Astrocyte (in vitro differentiated cells and primary cell): ENCODE measurements at regions not wholly inside any gene's neighbourhood (a gene's known extent, or its start where the extent isn't known, plus 50 kb on each side); places are given as distances from the start of the nearest gene placed in this dataset.

ENCODE experiments used
- DNase-seq: peaks from one replicate; pipeline ENCODE4 v3.0.0-alpha.2; 2010; ENCODE audit warnings: low read depth
- FAIRE-seq: peaks from 2 replicates; lab custom pipeline; 2011; peaks lifted over from hg19 to GRCh38; lab: Jason Lieb, UNC
- H2AFZ ChIP-seq: 2 replicates; pipeline ENCODE4 v1.6.0; 2012; ENCODE audit warnings: low read depth, low read length, inconsistent platforms
- H3K27ac ChIP-seq: 2 replicates; pipeline ENCODE4 v1.5.1; 2011; ENCODE audit warnings: low read depth, low read length, inconsistent platforms
- H3K27me3 ChIP-seq: 2 replicates; pipeline ENCODE4 v1.6.0; 2011; ENCODE audit warnings: low read length, inconsistent platforms; ENCODE audit not compliant: insufficient read depth
- H3K36me3 ChIP-seq: 2 replicates; pipeline ENCODE4 v1.5.1; 2011; ENCODE audit warnings: low read length, inconsistent platforms; ENCODE audit not compliant: insufficient read depth
- H3K4me1 ChIP-seq: 2 replicates; pipeline ENCODE4 v1.5.1; 2011; ENCODE audit warnings: low read length, inconsistent platforms; ENCODE audit not compliant: insufficient read depth
- H3K4me2 ChIP-seq: 2 replicates; pipeline ENCODE4 v1.6.0; 2012; ENCODE audit warnings: low read length, inconsistent platforms
- H3K4me3 ChIP-seq: 2 replicates; pipeline ENCODE4 v1.5.1; 2011; ENCODE audit warnings: low read depth, mild to moderate bottlenecking, low read length, inconsistent platforms; ENCODE audit not compliant: insufficient read depth
- H3K79me2 ChIP-seq: 2 replicates; pipeline ENCODE4 v1.6.0; 2012; ENCODE audit warnings: mild to moderate bottlenecking, low read length, inconsistent platforms; ENCODE audit not compliant: insufficient read depth
- H3K9ac ChIP-seq: 2 replicates; pipeline ENCODE4 v1.6.0; 2012; ENCODE audit warnings: mild to moderate bottlenecking, low read length, inconsistent platforms
- H3K9me3 ChIP-seq: 2 replicates; pipeline ENCODE4 v1.5.1; 2012; ENCODE audit warnings: low read depth, mild to moderate bottlenecking, low read length, inconsistent platforms; ENCODE audit not compliant: insufficient read depth
- H4K20me1 ChIP-seq: 2 replicates; pipeline ENCODE4 v1.6.0; 2012; ENCODE audit warnings: low read length, inconsistent platforms; ENCODE audit not compliant: insufficient read depth
- H3K27ac Mint-ChIP-seq: one replicate; pipeline ENCODE4 v1.8.0; 2021; ENCODE audit warnings: mild to moderate bottlenecking, mixed read lengths; ENCODE audit not compliant: unreplicated experiment
- H3K27me3 Mint-ChIP-seq: one replicate; pipeline ENCODE4 v1.8.0; 2021; ENCODE audit warnings: low read depth, mixed read lengths; ENCODE audit not compliant: unreplicated experiment
- H3K36me3 Mint-ChIP-seq: one replicate; pipeline ENCODE4 v1.8.0; 2021; ENCODE audit warnings: low read depth, mixed read lengths; ENCODE audit not compliant: unreplicated experiment
- H3K4me1 Mint-ChIP-seq: one replicate; pipeline ENCODE4 v1.8.0; 2021; ENCODE audit warnings: low read depth, mixed read lengths; ENCODE audit not compliant: unreplicated experiment
- H3K4me3 Mint-ChIP-seq: one replicate; pipeline ENCODE4 v1.8.0; 2021; ENCODE audit warnings: mild to moderate bottlenecking, moderate library complexity, mixed read lengths; ENCODE audit not compliant: unreplicated experiment
- H3K9me3 Mint-ChIP-seq: one replicate; pipeline ENCODE4 v1.8.0; 2021; ENCODE audit warnings: mild to moderate bottlenecking, mixed read lengths; ENCODE audit not compliant: unreplicated experiment
- EZH2 ChIP-seq: IDR thresholded peaks from 2 replicates; pipeline ENCODE4 v1.6.1; 2012; ENCODE audit warnings: mild to moderate bottlenecking, low read length, inconsistent platforms; ENCODE audit not compliant: insufficient read depth
- TF ChIP-seq, protein P1 (sequence below): IDR thresholded peaks from 2 replicates; pipeline ENCODE4 v1.5.1; 2011; ENCODE audit warnings: low read depth, mild to moderate bottlenecking, inconsistent platforms, low read length, moderate library complexity; ENCODE audit not compliant: insufficient read depth

DNA sequence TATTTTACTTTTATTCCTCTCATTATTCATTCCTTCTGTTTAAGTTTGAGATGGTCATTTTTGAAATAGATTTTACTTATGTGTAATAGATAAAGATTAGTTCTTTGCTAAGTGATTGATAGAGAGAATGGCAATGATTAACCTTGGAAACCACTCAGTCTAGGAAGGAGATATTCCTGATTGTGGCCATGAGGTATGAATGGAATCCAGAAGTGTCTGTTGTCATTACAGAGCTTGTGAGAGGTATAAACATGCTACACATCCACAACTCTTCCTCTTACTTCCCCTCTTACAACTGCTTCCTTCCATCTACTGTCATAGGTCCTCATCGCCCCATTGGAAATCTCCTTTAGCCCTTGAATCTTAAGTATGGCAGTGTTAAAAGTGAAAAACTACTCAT, 988.8 kb upstream of the B3GALT2 start:
- FAIRE-seq (no peak), DNase-seq (no peak)
- H3K9me3 ChIP-seq, result no peaks in the 10 kb centered on the region
- Mint-ChIP-seq H3K9me3 (no peaks in the 10 kb centered on the region), H3K4me1 (peaks cover 16% of the 10 kb centered on the region), H3K36me3 (no peaks in the 10 kb centered on the region), H3K27me3 (no peaks in the 10 kb centered on the region), H3K27ac (peak overlapping the region; percentile 54), H3K4me3 (no peak overlapping the region)
- TF ChIP-seq EZH2, result no peak
- TF ChIP-seq, protein P1, sequence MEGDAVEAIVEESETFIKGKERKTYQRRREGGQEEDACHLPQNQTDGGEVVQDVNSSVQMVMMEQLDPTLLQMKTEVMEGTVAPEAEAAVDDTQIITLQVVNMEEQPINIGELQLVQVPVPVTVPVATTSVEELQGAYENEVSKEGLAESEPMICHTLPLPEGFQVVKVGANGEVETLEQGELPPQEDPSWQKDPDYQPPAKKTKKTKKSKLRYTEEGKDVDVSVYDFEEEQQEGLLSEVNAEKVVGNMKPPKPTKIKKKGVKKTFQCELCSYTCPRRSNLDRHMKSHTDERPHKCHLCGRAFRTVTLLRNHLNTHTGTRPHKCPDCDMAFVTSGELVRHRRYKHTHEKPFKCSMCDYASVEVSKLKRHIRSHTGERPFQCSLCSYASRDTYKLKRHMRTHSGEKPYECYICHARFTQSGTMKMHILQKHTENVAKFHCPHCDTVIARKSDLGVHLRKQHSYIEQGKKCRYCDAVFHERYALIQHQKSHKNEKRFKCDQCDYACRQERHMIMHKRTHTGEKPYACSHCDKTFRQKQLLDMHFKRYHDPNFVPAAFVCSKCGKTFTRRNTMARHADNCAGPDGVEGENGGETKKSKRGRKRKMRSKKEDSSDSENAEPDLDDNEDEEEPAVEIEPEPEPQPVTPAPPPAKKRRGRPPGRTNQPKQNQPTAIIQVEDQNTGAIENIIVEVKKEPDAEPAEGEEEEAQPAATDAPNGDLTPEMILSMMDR, result no peak
- no peak overlapping the region for H3K4me3 ChIP-seq
- H3K36me3 ChIP-seq, result no peaks in the 10 kb centered on the region
- H2AFZ ChIP-seq, result no peak overlapping the region
- H4K20me1 ChIP-seq, result no peaks in the 10 kb centered on the region
- H3K79me2 ChIP-seq, result no peaks in the 10 kb centered on the region
- no peak overlapping the region for H3K9ac ChIP-seq
- no peak overlapping the region for H3K4me2 ChIP-seq
- no peaks in the 10 kb centered on the region for H3K27me3 ChIP-seq
- H3K4me1 ChIP-seq, result no peaks in the 10 kb centered on the region
- no peak overlapping the region for H3K27ac ChIP-seq

DNA sequence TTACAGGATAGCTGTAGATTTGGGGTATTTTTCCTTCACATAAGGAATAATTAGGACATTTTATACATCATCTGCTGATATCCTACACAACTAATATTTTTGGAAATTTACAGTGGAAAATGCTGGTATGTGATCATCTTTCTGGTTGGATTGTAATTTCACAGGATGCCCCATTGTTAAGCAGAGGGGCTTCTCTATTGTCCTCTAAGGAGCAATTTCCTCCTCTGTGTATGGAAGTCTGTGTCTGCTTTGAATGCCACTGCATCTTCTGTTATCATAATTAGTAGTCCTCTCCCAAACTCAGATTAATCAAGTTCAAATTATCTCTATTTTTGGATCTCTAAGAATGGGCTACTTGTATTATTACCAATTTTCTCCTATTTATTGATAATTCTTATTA, 988.1 kb upstream of the B3GALT2 start:
- peak overlapping the region; percentile 76 for H3K27ac Mint-ChIP-seq
- Histone ChIP-seq H3K27me3 (no peaks in the 10 kb centered on the region), H3K27ac (no peak overlapping the region), H3K79me2 (no peaks in the 10 kb centered on the region), H3K9me3 (no peaks in the 10 kb centered on the region), H2AFZ (no peak overlapping the region), H3K9ac (no peak overlapping the region), H3K4me3 (no peak overlapping the region), H3K4me1 (no peaks in the 10 kb centered on the region), H3K4me2 (no peak overlapping the region), H3K36me3 (no peaks in the 10 kb centered on the region), H4K20me1 (no peaks in the 10 kb centered on the region)
- H3K9me3 Mint-ChIP-seq, result no peaks in the 10 kb centered on the region
- no peak for FAIRE-seq
- no peaks in the 10 kb centered on the region for H3K27me3 Mint-ChIP-seq
- DNase-seq, result no peak
- H3K36me3 Mint-ChIP-seq, result no peaks in the 10 kb centered on the region
- no peak overlapping the region for H3K4me3 Mint-ChIP-seq
- TF ChIP-seq, protein P1, result no peak
- no peak for TF ChIP-seq EZH2
- H3K4me1 Mint-ChIP-seq, result peaks cover 16% of the 10 kb centered on the region

DNA sequence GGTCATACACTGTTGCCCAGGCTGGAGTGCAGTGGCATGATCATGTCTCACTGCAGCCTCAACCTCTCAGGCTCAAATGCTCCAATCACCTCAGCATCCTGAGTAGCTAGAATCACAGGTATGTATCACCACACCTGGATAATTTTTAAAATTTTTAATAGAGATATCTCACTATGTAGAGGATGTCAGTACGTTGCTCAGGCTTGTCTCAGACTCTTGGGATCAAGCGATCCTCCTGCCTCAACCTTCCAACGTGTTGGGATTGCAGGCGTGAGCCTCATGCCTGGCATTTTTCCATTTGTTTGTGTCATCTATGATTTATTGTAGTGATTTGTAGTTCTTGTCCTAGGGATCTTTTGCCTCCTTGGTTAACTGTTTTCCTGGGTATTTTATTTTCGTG, 985.2 kb upstream of the B3GALT2 start:
- H3K4me1 Mint-ChIP-seq, result peaks cover 25% of the 10 kb centered on the region
- H3K9me3 Mint-ChIP-seq, result no peaks in the 10 kb centered on the region
- H3K36me3 Mint-ChIP-seq, result no peaks in the 10 kb centered on the region
- H3K79me2 ChIP-seq, result no peaks in the 10 kb centered on the region
- no peak overlapping the region for H3K4me3 ChIP-seq
- H3K27me3 Mint-ChIP-seq, result no peaks in the 10 kb centered on the region
- peaks cover 4% of the 10 kb centered on the region for H3K4me1 ChIP-seq
- no peak overlapping the region for H3K9ac ChIP-seq
- no peak overlapping the region for H3K4me3 Mint-ChIP-seq
- H3K27me3 ChIP-seq, result no peaks in the 10 kb centered on the region
- TF ChIP-seq EZH2, result no peak
- TF ChIP-seq, protein P1, result no peak
- H3K27ac Mint-ChIP-seq, result no peak overlapping the region
- no peaks in the 10 kb centered on the region for H4K20me1 ChIP-seq
- H3K36me3 ChIP-seq, result no peaks in the 10 kb centered on the region
- no peak for DNase-seq
- H3K9me3 ChIP-seq, result no peaks in the 10 kb centered on the region
- H3K4me2 ChIP-seq, result no peak overlapping the region
- H3K27ac ChIP-seq, result no peak overlapping the region
- H2AFZ ChIP-seq, result no peak overlapping the region
- no peak for FAIRE-seq
